Neural cell (in vitro differentiated cells): ENCODE measurements at regions not wholly inside any gene's neighbourhood (a gene's known extent, or its start where the extent isn't known, plus 50 kb on each side); places are given as distances from the start of the nearest gene placed in this dataset.

ENCODE experiments used
- H2AFZ ChIP-seq: fragments of 200-600, 300-800 bp; sonication (generic), shearing (Covaris generic); 2 replicates; pipeline ENCODE4 v1.6.0; 2014; ENCODE audit warnings: low read depth, mild to moderate bottlenecking, antibody characterized with exemption, low read length, moderate library complexity
- H3F3A ChIP-seq: fragments of 200-600 bp; shearing (Covaris generic); 2 replicates; pipeline ENCODE4 v1.6.1; 2016; ENCODE audit warnings: mild to moderate bottlenecking, moderate library complexity, mixed read lengths, antibody characterized with exemption, low read length; ENCODE audit not compliant: insufficient read depth, poor library complexity, severe bottlenecking
- H3K27ac ChIP-seq: fragments of 200-600, 300-800 bp; sonication (generic), shearing (Covaris generic); 2 replicates; pipeline ENCODE4 v1.5.1; 2014; ENCODE audit warnings: mild to moderate bottlenecking, low read length, moderate library complexity
- H3K27me3 ChIP-seq: fragments of 300-800, 200-600 bp; sonication (generic), shearing (Covaris generic); 2 replicates; pipeline ENCODE4 v1.6.0; 2014; ENCODE audit warnings: mild to moderate bottlenecking, low read depth, low read length, moderate library complexity; ENCODE audit not compliant: insufficient read depth
- H3K36me3 ChIP-seq: fragments of 300-800, 200-600 bp; sonication (generic), shearing (Covaris generic); 2 replicates; pipeline ENCODE4 v1.5.1; 2014; ENCODE audit warnings: mild to moderate bottlenecking, antibody characterized with exemption, low read length, moderate library complexity; ENCODE audit not compliant: insufficient read depth
- H3K4me2 ChIP-seq: fragments of 300-800, 200-600 bp; sonication (generic), shearing (Covaris generic); 2 replicates; pipeline ENCODE4 v1.6.0; 2014; ENCODE audit warnings: mild to moderate bottlenecking, low read length
- H3K4me3 ChIP-seq: fragments of 300-800, 200-600 bp; sonication (generic), shearing (Covaris generic); 2 replicates; pipeline ENCODE4 v1.5.1; 2014; ENCODE audit warnings: mild to moderate bottlenecking, low read length, moderate library complexity
- H3K79me2 ChIP-seq: fragments of 200-600 bp; shearing (Covaris generic); replicated peaks from 2 replicates; pipeline ENCODE4 v1.6.0; 2014; ENCODE audit warnings: mild to moderate bottlenecking, low read length, moderate library complexity; ENCODE audit not compliant: insufficient read depth
- H3K9ac ChIP-seq: fragments of 300-800, 200-600 bp; sonication (generic), shearing (Covaris generic); 2 replicates; pipeline ENCODE4 v1.6.1; 2016; ENCODE audit warnings: mild to moderate bottlenecking, low read length, mixed read lengths
- H3K9me2 ChIP-seq: fragments of 200-600 bp; shearing (Covaris generic); 2 replicates; pipeline ENCODE4 v1.6.1; 2016; ENCODE audit warnings: mild to moderate bottlenecking, low read length, mixed read lengths; ENCODE audit not compliant: insufficient read depth
- H3K9me3 ChIP-seq: fragments of 200-600, 300-800 bp; sonication (generic), shearing (Covaris generic); 2 replicates; pipeline ENCODE4 v1.6.1; 2016; ENCODE audit warnings: mild to moderate bottlenecking, mixed run types, low read length, moderate library complexity, mixed read lengths
- H4K20me1 ChIP-seq: fragments of 200-600 bp; shearing (Covaris generic); 2 replicates; pipeline ENCODE4 v1.6.1; 2016; ENCODE audit warnings: mild to moderate bottlenecking, mixed run types; ENCODE audit not compliant: insufficient read depth
- CTCF ChIP-seq: fragments of 450-650 bp; IDR thresholded peaks from 2 replicates; pipeline ENCODE4 v1.5.1; 2014; ENCODE audit warnings: antibody characterized with exemption, mild to moderate bottlenecking, moderate library complexity; ENCODE audit not compliant: poor library complexity, severe bottlenecking
- EP300 ChIP-seq: fragments of 450-650 bp; conservative IDR thresholded peaks from 2 replicates; pipeline ENCODE4 v1.6.1; 2014; ENCODE audit warnings: antibody characterized with exemption, mild to moderate bottlenecking, moderate library complexity; ENCODE audit not compliant: poor library complexity, severe bottlenecking
- EZH2 ChIP-seq: fragments of 200-600, 300-800 bp; shearing (Covaris generic), sonication (generic); IDR thresholded peaks from 2 replicates; pipeline ENCODE4 v1.6.1; 2014; ENCODE audit warnings: antibody characterized with exemption, low read length, borderline replicate concordance, mild to moderate bottlenecking; ENCODE audit not compliant: insufficient read depth, poor library complexity, severe bottlenecking
- MXI1 ChIP-seq: fragments of 450-650 bp; conservative IDR thresholded peaks from 2 replicates; pipeline ENCODE4 v1.6.1; 2014; ENCODE audit warnings: antibody characterized with exemption, mild to moderate bottlenecking; ENCODE audit not compliant: poor library complexity, severe bottlenecking
- POLR2AphosphoS5 ChIP-seq: IDR thresholded peaks from 2 replicates; pipeline ENCODE4 v1.6.1; 2012
- RAD21 ChIP-seq: fragments of 450-650 bp; conservative IDR thresholded peaks from 2 replicates; pipeline ENCODE4 v1.6.1; 2014; ENCODE audit warnings: antibody characterized with exemption, mild to moderate bottlenecking, moderate library complexity
- REST ChIP-seq: IDR thresholded peaks from 2 replicates; pipeline ENCODE4 v1.6.1; 2012; ENCODE audit warnings: borderline replicate concordance
- SMC3 ChIP-seq: fragments of 450-650 bp; conservative IDR thresholded peaks from 2 replicates; pipeline ENCODE4 v1.6.1; 2014; ENCODE audit warnings: antibody characterized with exemption, mild to moderate bottlenecking, moderate library complexity; ENCODE audit not compliant: poor library complexity
- TAF1 ChIP-seq: IDR thresholded peaks from 2 replicates; pipeline ENCODE4 v1.6.1; 2012; ENCODE audit warnings: low read depth

GRCh38 chr4:181618896-181619295, 624.3 kb upstream of the TENM3 start:
- Histone ChIP-seq H2AFZ (no peak overlapping the region), H3K4me3 (no peak overlapping the region), H3K9me3 (no peaks in the 10 kb centered on the region), H3K4me2 (no peak overlapping the region), H3K27me3 (no peaks in the 10 kb centered on the region), H3K36me3 (no peaks in the 10 kb centered on the region), H3K79me2 (no peaks in the 10 kb centered on the region), H3K9me2 (no peaks in the 10 kb centered on the region), H3F3A (no peaks in the 10 kb centered on the region), H4K20me1 (no peaks in the 10 kb centered on the region), H3K27ac (no peak overlapping the region), H3K9ac (no peak overlapping the region)
- TF ChIP-seq POLR2AphosphoS5 (no peak), CTCF (no peak)

GRCh38 chr4:181619651-181620050, 623.6 kb upstream of the TENM3 start:
- no peaks in the 10 kb centered on the region for H3F3A ChIP-seq

GRCh38 chr4:181637186-181638105, 605.8 kb upstream of the TENM3 start:
- H3K9me2 ChIP-seq = no peaks in the 10 kb centered on the region
- H3K27me3 ChIP-seq = no peaks in the 10 kb centered on the region
- H3K9me3 ChIP-seq = no peaks in the 10 kb centered on the region
- no peaks in the 10 kb centered on the region for H3K36me3 ChIP-seq
- H3K9ac ChIP-seq = no peak overlapping the region
- no peak overlapping the region for H3K4me2 ChIP-seq
- H3K27ac ChIP-seq = no peak overlapping the region
- H4K20me1 ChIP-seq = no peaks in the 10 kb centered on the region
- no peak overlapping the region for H3K4me3 ChIP-seq
- H2AFZ ChIP-seq = no peak overlapping the region
- no peaks in the 10 kb centered on the region for H3F3A ChIP-seq
- no peaks in the 10 kb centered on the region for H3K79me2 ChIP-seq
- TF ChIP-seq EP300 (no peak), EZH2 (no peak), POLR2AphosphoS5 (no peak), MXI1 (no peak), RAD21 (no peak), TAF1 (no peak), REST (no peak), SMC3 (no peak), CTCF (no peak)

More at GRCh38 chr4:181619651-181620050, 623.6 kb upstream of the TENM3 start:
- Histone ChIP-seq H3K79me2 (no peaks in the 10 kb centered on the region), H3K9me2 (no peaks in the 10 kb centered on the region), H3K27me3 (no peaks in the 10 kb centered on the region), H3K27ac (no peak overlapping the region), H3K36me3 (no peaks in the 10 kb centered on the region), H2AFZ (no peak overlapping the region), H4K20me1 (no peaks in the 10 kb centered on the region), H3K9ac (no peak overlapping the region), H3K4me3 (no peak overlapping the region), H3K4me2 (no peak overlapping the region), H3K9me3 (no peaks in the 10 kb centered on the region)
- TF ChIP-seq EP300 (no peak), MXI1 (no peak), EZH2 (no peak), POLR2AphosphoS5 (no peak), RAD21 (no peak)
